ENCODE measurements at regions not wholly inside any gene's neighbourhood (a gene's known extent, or its start where the extent isn't known, plus 50 kb on each side); places are given as distances from the start of the nearest gene placed in this dataset.

DNA sequence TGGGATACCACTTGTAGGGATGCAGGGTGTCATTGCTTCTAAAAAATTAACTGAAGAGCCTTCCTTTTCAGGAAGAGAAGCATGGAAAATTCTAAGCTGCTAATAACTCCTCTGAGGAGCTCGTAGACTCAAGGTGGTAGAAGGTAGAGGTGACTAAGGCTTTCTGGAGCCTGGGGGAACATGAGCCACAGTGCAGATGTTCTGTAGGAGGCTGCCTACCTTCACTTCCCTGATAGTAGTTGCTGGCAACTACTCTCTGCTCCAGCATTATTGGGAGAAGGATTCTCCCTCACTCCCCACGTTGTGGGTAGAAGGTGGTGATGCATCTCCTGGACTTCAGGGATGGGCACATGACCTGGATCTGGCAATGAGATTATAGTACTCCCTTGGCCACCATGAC is 86.7 kb upstream of the STARD4 start:
- TF ChIP-seq RAD21 (IDR thresholded peaks at IDR 0.05; ENCODE audit: low read length) (no peak), MAZ (IDR thresholded peaks at IDR 0.05; ENCODE audit: borderline replicate concordance, low read depth, low read length) (no peak), POLR2A (IDR thresholded peaks at IDR 0.05; ENCODE audit: low read depth, low read length) (no peak), MAFK (IDR thresholded peaks at IDR 0.05; ENCODE audit: low read depth, low read length) (no peak), BHLHE40 (IDR thresholded peaks at IDR 0.05; ENCODE audit: low read depth, low read length) (no peak), MXI1 (IDR thresholded peaks at IDR 0.05; ENCODE audit: borderline replicate concordance, low read depth, low read length) (no peak), CEBPB (IDR thresholded peaks at IDR 0.05; ENCODE audit: low read depth, low read length) (no peak), RFX5 (IDR thresholded peaks at IDR 0.05; ENCODE audit: low read depth, low read length) (no peak), RCOR1 (IDR thresholded peaks at IDR 0.05; ENCODE audit: insufficient replicate concordance, low read length) (no peak), CHD1 (IDR thresholded peaks at IDR 0.05; ENCODE audit: low read depth, low read length) (no peak), SMC3 (IDR thresholded peaks at IDR 0.05; ENCODE audit: low read depth, low read length) (no peak)
- TF ChIP-seq, protein P1, sequence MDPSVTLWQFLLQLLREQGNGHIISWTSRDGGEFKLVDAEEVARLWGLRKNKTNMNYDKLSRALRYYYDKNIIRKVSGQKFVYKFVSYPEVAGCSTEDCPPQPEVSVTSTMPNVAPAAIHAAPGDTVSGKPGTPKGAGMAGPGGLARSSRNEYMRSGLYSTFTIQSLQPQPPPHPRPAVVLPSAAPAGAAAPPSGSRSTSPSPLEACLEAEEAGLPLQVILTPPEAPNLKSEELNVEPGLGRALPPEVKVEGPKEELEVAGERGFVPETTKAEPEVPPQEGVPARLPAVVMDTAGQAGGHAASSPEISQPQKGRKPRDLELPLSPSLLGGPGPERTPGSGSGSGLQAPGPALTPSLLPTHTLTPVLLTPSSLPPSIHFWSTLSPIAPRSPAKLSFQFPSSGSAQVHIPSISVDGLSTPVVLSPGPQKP (IDR thresholded peaks at IDR 0.05; ENCODE audit: borderline replicate concordance, low read depth, low read length) = no peak
- TF ChIP-seq, protein P2, sequence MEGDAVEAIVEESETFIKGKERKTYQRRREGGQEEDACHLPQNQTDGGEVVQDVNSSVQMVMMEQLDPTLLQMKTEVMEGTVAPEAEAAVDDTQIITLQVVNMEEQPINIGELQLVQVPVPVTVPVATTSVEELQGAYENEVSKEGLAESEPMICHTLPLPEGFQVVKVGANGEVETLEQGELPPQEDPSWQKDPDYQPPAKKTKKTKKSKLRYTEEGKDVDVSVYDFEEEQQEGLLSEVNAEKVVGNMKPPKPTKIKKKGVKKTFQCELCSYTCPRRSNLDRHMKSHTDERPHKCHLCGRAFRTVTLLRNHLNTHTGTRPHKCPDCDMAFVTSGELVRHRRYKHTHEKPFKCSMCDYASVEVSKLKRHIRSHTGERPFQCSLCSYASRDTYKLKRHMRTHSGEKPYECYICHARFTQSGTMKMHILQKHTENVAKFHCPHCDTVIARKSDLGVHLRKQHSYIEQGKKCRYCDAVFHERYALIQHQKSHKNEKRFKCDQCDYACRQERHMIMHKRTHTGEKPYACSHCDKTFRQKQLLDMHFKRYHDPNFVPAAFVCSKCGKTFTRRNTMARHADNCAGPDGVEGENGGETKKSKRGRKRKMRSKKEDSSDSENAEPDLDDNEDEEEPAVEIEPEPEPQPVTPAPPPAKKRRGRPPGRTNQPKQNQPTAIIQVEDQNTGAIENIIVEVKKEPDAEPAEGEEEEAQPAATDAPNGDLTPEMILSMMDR (conservative IDR thresholded peaks at IDR 0.05; ENCODE audit: low read depth, low read length) = no peak
- TF ChIP-seq, protein P3, sequence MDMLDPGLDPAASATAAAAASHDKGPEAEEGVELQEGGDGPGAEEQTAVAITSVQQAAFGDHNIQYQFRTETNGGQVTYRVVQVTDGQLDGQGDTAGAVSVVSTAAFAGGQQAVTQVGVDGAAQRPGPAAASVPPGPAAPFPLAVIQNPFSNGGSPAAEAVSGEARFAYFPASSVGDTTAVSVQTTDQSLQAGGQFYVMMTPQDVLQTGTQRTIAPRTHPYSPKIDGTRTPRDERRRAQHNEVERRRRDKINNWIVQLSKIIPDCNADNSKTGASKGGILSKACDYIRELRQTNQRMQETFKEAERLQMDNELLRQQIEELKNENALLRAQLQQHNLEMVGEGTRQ (IDR thresholded peaks at IDR 0.05; ENCODE audit: low read depth, low read length) = no peak

Data from IMR-90 (cell line).